Stimulated activated CD4-positive, alpha-beta T cell treated with anti-CD3 and anti-CD28 coated beads, TNF-alpha, amount 100 ng/mL, for 1 hour (primary cell): ENCODE measurements at regions not wholly inside any gene's neighbourhood (a gene's known extent, or its start where the extent isn't known, plus 50 kb on each side); places are given as distances from the start of the nearest gene placed in this dataset.

Experiments
- DNase-seq, 3 donors: peaks; one replicate each; pipeline ENCODE4 v3.0.0-alpha.2; 2020; ENCODE audit warnings: low read depth in 3 of 3, low spot score in 1 of 3

DNA sequence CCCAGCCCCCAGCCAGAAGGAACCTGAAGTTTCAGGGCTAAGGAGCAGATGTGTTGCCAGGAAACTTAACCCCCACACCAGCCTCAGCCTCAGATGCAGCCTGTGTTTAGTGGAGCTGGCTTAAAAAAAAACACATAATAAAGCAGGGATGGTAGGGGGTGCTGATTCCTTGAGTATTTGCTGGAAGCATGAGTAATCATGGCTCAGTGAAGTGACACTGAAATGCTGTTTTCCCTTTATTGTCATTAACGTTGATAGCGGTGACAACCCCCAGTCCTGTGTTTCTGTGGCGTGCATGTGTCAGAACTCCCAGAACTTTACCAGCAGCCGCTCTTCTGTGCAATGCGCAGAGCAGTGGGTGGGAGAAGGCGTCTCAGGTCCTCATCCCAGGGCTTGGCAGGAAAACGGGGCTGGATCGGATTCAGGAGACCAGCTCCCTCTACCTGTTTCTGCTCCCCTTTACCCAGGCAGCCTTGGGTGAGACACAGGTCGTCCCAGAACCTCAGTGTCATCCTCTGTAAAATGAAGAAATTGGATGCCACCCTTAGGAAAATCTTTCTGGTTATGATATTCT lies 1282.1 kb downstream of the TBC1D22A start:
- no peak for DNase-seq

DNA sequence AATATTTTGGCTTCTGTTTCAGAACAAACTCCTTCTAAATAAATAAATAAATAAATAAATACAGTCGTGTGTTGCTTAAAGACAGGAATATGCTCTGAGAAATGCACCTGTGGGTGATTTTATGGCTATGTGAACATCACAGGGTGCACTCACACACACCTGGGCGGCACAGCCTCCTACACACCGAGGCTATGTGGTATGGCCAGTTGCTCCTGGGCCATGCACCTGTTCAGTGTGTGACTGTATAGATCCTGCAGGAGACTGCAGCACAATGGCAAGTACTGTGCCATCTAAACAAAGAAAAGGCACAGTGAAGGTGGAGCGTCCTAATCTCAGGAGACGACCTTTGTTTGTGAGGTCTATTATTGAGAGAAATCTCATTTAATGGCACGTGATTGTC lies 1281.1 kb downstream of the TBC1D22A start:
- DNase-seq = no peak

DNA sequence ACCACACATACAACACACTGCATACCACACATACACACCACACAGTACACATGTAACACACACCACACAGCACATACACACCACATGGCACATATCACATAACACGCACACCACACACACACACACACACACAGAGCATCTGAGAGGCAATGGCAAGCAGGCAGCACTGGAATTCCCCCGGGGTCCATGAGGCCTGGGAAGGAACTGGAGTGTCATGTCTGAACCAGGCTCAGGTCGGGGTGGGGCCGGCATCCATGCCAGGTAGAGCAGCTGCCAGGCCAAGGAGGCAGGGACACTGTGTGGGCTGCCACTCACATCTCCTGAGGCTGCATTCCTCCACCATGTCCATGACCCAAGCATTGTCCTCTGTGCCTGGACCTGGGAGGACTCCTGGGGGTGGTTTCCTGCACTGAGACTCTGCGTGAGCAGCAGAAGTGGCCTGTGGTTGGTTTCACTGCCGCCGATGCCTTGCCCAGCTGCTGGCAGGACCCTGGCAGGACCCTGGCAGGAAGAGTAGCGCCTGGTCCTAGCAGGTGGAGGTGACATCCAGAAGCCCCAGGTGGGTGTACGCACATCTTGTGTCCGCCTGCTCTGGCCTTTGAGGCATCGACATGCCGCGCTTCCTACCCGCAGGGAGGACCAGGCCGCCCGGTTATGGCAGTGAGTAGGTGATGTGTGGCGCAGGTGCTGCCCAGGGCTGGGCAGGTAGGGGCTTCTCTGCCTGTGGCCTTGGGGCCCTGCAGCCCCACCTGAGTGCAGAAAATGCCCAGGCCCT lies 1280.4 kb downstream of the TBC1D22A start:
- no peak for DNase-seq

DNA sequence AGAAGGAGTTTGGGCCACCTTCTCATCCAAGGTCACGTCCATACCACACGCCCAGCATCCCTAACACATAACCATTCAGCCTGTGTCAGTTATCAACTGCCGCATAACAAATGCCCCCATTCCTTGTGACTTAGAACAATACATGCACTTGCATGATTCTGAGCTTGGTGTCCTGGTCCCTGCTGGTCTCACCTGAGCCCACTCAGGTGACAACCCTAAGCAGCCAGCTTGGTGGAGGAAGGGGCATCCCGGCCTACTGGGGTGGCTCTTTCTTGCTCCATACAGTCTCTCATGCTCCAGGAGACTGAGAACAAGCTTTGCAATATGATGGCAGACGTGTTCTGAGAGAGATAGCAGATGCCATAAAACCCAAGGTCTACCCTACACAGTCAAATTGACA lies 1276.9 kb downstream of the TBC1D22A start:
- no peak for DNase-seq

DNA sequence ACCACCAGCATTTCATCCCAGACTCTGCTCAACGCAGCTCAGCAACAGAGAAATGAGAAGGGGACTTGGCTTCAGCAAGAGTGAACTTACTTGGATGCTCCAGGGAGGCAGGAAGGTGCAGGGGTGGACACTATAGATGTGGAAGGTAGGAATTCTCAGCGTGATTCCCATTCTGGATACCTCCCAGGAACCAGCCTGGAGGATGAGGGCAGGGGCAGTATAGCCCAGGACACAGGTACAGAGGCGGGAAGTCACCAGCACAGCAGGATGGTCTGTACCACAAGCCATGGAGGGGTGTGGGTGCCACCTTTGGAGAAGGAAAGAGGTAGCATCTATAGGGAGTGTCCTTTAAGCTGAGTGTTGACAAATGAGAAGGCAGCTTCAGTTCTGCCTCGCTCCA lies 1275.2 kb downstream of the TBC1D22A start:
- DNase-seq = no peak

DNA sequence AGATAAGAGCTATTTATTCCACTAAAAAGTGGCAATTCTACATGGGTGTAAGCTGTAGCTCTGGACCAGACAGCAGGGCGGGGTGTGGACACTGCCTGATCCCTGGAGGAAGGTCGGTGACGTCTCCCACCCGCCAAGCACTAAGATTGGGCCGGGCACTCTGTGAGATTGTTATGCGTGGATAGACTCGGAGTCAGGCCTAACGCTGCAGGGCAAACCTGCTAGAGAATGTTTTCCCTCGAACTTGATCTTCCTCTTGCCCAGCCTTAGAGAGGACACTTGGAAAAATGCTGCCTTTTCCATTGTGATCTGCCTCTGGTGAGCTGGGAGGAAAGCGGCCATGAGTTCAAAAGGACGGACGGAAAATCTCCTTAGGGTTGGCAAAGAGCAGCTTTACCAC lies 1273.4 kb downstream of the TBC1D22A start:
- DNase-seq = no peak

DNA sequence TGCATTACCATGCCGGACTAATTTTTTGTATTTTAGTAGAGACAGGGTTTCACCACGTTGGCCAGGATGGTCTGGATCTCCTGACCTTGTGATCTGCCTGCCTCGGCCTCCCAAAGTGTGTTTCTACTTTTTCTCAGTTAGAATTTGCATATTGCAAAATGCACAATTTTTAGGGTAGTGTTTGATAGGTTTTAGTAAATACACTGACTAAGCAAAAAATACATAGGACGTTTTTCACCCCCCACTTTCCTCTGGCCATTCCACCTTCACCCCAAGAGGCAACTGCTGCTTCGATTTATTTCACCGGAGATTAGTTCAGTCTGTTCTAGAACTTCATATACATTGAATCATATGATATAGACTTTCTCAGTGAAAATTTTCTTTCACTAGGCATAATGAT lies 1269.1 kb downstream of the TBC1D22A start:
- no peak for DNase-seq

DNA sequence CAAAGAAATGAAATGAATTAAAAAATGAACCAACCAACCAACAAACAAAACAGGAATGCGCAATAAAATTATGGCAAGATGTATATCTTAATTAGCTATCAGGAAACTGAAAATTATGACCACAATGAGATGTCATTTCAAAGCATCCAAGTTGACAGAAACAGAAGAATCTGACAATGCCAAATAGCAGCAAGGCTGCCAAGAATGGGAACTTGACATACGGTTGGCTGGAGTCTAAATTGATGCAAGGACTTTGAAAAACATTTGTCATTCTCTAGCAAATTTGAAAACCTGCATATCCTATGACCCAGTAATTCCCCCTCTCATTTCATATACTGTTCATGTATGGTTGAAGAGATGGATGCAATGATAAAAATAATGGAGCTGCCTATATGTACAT lies 1262.6 kb downstream of the TBC1D22A start:
- DNase-seq = no peak

DNA sequence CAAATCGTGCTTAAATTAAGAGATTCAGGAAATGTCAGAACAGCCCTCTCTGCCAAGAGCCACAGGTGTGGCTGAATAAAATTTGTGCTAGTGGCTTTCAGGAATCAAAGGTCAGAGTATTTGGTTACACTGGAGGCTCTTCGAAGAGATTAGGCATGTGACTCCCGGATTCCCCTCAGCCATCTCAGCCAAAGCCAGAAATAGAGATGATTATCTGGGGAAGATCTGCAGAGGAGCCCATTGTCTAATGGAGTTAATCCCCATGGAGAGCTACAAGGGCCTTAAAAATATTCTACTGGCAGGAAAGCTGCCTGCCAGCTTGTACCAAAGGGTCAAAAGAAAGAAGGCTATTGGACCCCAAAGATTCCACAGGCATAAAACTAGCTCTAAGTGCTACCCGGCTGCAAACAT lies 1259.5 kb downstream of the TBC1D22A start:
- DNase-seq = no peak

DNA sequence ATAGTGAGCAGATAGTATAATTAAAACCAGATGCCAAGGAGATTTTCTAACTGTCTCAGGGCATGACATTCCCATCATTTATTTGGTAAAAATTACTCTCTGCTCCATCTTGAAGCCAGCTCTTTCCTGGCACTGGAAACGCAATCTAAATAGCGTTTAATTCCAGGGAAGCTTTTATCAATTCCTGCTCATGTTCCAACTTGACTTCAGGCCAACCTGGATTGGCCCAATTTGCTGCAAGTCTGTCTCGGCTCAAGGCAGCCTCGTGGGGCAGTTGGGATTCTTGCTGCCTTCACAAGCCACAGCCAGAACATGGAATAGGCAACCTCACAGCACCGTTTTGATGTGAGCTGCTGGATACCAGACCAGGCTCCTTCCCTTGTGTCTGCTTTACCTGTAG lies 1255.9 kb downstream of the TBC1D22A start:
- DNase-seq = no peak

DNA sequence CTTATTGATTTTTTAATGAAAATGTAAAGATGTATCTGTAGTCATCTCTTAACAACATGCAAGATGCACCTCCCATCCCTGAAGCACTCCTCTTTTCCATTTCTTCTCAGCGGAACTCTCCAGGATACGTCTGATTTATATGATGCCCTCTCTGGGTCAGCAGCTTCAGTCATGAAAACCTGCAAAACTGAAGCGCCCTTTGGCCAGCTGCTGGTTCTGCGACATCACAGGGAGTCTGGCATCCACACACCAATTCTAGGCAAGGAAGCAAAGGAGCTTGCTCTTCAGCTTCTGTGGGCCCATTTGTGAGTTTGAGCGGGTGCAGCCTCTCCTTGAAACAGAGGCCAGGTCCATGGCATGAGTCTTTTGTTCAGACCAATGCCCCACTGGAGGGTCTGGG lies 1253.3 kb downstream of the TBC1D22A start:
- DNase-seq = no peak

DNA sequence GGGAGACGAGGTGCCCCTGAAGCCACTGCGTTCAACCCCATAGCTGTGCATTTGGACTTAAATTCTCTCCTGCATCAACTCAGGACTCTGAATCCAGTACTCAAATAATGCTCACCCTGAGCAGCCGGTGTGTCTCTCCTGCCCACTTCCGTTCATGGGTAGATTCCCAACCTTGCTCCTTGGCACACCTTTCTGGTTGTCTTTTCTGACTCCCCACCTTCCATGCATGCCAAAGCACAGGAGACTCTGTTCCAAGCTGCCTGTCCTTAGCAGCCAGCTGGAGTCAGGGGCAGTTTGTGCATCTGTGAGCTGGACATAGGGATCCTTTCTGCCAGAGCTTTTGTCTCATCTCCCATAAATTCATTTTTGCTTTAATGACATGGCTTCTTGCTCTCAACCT lies 1242.5 kb downstream of the TBC1D22A start:
- no peak for DNase-seq

DNA sequence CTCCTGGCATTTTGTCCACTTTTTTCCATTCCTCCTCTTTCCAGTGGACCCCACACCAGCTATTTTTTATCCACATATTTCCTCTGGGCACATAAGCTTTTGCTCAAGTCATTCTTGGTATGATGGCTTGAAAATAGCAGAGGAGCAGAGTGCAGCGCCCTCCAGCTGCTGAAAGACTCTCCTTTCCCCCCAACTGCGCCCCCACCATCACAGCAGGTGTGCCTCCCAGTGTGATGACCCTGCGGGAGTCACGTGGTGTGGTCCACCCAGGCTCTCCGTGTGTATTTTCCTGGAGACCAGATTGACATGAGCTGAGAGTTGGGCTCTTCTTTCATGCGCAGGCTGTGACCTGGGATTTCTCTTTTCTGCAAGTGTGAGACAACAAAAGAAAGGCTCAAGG lies 1241.6 kb downstream of the TBC1D22A start:
- DNase-seq = no peak

DNA sequence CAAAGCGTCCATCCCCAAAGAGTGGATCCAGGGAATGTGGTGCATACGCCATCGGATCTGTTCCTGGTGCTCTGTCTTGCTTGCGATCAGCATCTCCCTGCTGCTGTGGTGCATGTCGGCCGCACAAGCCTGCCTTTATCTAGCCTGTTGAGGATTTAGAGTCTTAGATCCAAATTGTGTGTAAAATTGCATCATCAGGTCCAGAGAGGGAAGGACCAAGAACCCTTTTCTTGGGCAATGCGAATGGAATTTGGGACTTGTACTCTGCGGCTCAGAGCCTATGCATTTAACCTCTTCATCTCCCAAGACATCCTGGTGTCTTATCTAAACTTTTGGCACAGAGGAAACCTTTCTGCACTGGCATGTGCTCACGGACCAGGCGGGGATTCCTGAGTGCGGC lies 1238.7 kb downstream of the TBC1D22A start:
- DNase-seq = no peak

DNA sequence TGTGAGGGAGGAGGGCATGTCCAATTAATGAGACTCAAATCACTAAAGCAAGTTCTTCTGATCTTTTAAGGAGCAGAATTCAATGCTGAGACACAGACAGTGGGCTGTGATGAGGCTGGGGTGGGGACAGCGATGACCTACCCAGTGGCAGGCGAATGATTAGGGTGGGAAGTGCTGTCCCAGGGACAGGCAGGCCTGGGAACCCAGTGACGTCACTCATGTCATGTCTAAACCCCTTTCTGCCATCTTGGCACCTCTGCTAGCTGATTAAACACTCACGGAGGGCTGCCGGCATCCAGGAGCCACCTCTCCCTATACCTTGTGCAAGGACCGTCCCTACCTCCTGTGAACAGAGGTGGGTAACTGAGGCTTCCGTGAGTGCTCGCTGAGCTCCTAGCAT lies 1235.2 kb downstream of the TBC1D22A start:
- no peak for DNase-seq

DNA sequence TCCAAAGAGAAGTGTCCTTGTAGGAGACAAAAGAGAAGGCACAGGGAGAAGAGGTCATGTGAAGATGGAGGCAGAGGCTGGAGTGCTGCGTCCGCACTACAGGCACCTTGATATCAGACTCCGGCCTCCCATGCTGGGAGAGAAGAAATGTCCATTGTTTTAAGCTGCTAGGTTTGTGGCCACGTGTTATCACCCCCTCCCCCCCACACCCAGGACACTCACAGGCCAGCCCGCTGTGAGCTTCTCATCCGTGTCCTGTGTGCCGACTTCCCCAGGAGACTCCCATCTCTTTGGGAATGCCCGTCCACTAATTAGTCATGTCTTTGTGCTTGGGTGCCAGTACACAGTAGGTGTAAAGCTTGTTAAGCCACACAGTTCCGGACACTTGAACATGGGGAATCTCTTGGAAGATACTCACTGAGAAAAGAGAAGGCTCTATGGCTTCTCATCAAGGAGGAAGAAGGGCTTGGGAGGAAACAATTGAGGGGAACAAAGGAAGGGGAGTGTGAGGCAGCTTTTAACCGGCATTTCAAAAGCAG lies 1234.7 kb downstream of the TBC1D22A start:
- DNase-seq = no peak

DNA sequence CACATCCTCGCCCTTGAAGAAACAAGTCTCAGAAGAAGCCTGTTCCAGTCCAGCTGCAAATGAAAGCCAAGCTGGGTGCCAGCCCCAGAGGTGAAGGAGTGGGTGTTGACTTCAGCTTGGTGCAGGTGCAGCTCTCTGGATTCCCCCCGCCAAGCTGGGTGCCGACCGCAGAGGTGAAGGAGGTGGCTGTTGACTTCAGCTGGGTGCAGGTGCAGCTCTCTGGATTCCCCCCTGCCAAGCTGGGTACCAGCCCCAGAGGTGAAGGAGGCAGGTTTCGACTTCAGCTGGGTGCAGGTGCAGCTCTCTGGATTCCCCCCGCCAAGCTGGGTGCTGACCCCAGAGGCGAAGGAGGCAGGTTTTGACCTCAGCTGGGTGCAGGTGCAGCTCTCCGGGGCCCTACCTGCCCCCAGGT lies 1234.0 kb downstream of the TBC1D22A start:
- DNase-seq = no peak

DNA sequence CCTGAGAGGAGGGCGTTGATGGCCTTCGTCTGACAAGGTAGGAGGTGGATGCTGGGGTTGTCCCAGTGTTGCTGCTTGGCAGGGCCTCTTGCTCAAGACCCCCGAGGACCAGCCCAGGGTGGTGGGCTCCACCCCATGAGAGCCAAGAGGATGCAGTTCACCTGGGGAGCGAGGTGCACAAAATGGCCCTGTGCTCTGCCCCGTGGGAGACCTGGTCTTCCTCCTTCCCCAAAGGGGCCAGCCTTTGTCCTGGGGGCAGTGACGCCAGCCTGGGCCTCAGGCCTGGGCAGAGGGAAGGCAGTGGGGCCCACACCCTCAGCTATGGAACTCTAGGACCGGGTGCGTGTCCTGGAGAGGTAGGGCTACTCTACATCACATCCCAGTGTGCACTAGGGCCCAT lies 1233.3 kb downstream of the TBC1D22A start:
- no peak for DNase-seq

DNA sequence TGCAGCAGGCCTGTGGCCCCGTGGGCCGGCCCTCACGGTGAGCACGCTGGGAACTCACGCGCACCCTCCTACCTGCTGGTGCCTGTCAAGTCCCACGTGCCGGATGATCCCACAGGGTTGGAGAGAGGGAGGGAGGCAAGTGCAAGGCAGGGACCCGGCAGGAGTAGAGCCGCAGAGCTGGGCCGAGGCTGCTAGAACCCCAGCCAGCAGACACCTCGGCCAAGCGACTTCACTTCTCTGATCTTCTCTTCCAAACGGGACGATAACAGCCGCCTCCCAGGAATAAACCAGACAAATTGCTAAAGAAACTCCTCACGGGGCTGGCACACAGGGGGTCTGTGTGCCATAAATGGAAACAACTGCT lies 1232.8 kb downstream of the TBC1D22A start:
- no peak for DNase-seq

DNA sequence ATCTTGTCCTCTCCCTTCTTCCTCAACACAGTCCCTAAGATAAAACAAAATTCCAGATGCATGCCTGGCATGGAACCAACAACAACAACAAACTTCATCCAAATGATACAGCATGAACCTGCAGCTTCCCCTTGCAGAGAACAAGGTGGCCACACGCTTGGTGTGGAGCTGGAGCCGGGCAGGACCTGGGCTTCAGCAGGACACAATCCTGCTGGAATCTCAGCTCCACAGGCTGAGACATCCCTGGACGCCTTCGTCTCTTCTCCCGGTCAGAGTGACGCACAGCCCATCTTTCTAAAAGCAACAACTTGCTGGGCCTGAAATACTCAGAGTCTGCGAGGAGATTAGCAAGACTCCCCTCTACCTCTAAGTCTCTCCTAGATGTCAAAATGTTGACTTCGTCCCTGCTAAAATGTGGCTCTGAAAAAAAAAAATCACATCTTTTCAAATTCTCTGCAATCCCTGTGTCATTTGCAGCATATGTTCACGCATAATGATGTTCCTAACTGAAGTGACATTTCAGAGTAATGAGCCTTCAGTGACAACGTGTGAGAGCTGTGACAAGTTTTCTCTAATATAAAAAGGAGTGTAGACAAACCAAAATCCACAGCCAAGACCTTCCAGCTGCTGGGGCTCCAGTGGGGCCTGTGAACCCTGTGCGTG lies 1232.3 kb downstream of the TBC1D22A start:
- DNase-seq = no peak

DNA sequence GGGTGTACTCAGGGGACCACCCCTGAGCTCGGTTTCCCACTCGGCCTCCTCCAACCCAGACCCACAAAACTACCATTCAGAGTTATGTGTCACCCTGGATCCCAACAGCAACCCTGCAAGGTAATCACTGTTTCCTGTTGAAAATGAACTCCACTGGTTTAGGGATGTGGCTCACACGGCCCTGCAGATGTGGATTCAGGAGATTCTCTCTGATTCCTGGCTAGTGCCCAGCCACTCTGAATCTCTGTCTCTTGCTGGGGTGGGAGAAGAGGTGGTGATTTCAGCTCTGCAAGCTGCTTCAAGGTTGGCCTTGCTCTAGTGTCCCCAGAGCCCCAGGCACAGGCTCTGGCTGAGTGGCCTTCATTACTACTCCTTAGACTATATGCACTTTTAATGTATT lies 1231.6 kb downstream of the TBC1D22A start:
- DNase-seq = no peak

DNA sequence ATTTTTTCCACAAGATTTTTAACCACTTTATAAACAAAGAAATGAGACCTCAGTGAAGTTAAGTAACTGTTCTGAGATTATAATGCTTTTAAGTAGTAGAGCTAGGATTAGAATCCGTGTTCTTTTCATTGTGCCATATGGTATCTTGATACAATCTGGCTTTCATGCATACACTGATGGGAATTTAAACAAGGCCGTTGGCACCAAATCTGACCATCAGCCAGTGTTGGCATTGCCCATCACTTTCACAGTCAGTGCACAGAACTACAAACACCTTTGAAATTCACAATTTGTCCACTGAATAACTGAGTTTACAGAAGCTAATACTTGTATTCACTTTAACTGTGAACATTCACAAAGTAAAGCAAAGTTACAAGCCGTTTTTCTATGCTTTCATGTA lies 1228.0 kb downstream of the TBC1D22A start:
- no peak for DNase-seq
